OCI-LY3 (cell line): ENCODE measurements at regions not wholly inside any gene's neighbourhood (a gene's known extent, or its start where the extent isn't known, plus 50 kb on each side); places are given as distances from the start of the nearest gene placed in this dataset.

ENCODE experiments used
- CTCF ChIP-seq: fragments of 200-600, 300-600 bp; sonication (generic); IDR thresholded peaks from 2 replicates; pipeline ENCODE4 v1.5.1; 2014; ENCODE audit warnings: antibody characterized with exemption, low read length, low read depth
- EZH2phosphoT487 ChIP-seq: fragments of 200-600 bp; shearing (Covaris generic); IDR thresholded peaks from 2 replicates; pipeline ENCODE4 v1.6.1; 2018; ENCODE audit warnings: antibody characterized with exemption, mixed run types, low read depth

GRCh38 chr15:66843581-66843980 is 141.5 kb downstream of the SMAD6 start:
- TF ChIP-seq EZH2phosphoT487 (no peak), CTCF (no peak)
